ENCODE measurements at regions not wholly inside any gene's neighbourhood (a gene's known extent, or its start where the extent isn't known, plus 50 kb on each side); places are given as distances from the start of the nearest gene placed in this dataset.

GRCh38 chr7:22657479-22657878 lies 69.5 kb upstream of the IL6 start:
- DNase-seq: no peak

- DNase-seq: no peak
These were observed 71.2 kb upstream of the IL6 start for GRCh38 chr7:22655781-22656180.

- no peak for DNase-seq
These were observed 72.2 kb upstream of the IL6 start for GRCh38 chr7:22654831-22655230.

- DNase-seq: no peak
These were observed 73.0 kb upstream of the IL6 start for GRCh38 chr7:22653951-22654350.

- no peak for DNase-seq
These were observed 75.3 kb upstream of the IL6 start for GRCh38 chr7:22651534-22652243.

GRCh38 chr7:22651036-22651435 lies 76.0 kb upstream of the IL6 start:
- DNase-seq: no peak

- DNase-seq: no peak
These were observed 77.3 kb upstream of the IL6 start for GRCh38 chr7:22649686-22650085.

GRCh38 chr7:22647451-22648257 lies 79.3 kb upstream of the IL6 start:
- DNase-seq: no peak

- DNase-seq: no peak
These were observed 81.4 kb upstream of the IL6 start for GRCh38 chr7:22645418-22646181.

GRCh38 chr7:22642454-22642853 lies 84.5 kb upstream of the IL6 start:
- no peak for DNase-seq

- no peak for DNase-seq
These were observed 86.7 kb upstream of the IL6 start for GRCh38 chr7:22640269-22640668.

GRCh38 chr7:22639396-22639795 lies 87.6 kb upstream of the IL6 start:
- no peak for DNase-seq

GRCh38 chr7:22635349-22635748 lies 91.7 kb upstream of the IL6 start:
- DNase-seq: no peak

GRCh38 chr7:22633954-22634474 lies 93.0 kb upstream of the IL6 start:
- DNase-seq: no peak

GRCh38 chr7:22633286-22633953 lies 93.6 kb upstream of the IL6 start:
- no peak for DNase-seq

- no peak for DNase-seq
These were observed 94.3 kb upstream of the IL6 start for GRCh38 chr7:22632674-22633073.

GRCh38 chr7:22631730-22632129 lies 95.3 kb upstream of the IL6 start:
- no peak for DNase-seq

- peak in 1 of 2 donors; percentile 21 for DNase-seq
These were observed 96.9 kb upstream of the IL6 start for GRCh38 chr7:22630069-22630468.

- DNase-seq: no peak
These were observed 97.9 kb upstream of the IL6 start for GRCh38 chr7:22629056-22629455.

GRCh38 chr7:22628112-22628511 lies 98.9 kb upstream of the IL6 start:
- DNase-seq: no peak

GRCh38 chr7:22627136-22627535 lies 99.9 kb upstream of the IL6 start:
- no peak for DNase-seq

GRCh38 chr7:22625251-22625650 lies 101.7 kb upstream of the IL6 start:
- DNase-seq: no peak

GRCh38 chr7:22624781-22625180 lies 102.2 kb upstream of the IL6 start:
- no peak for DNase-seq

All from inflammatory macrophage treated with lipopolysaccharide for 1 hour (primary cell).